ENCODE measurements at regions not wholly inside any gene's neighbourhood (a gene's known extent, or its start where the extent isn't known, plus 50 kb on each side); places are given as distances from the start of the nearest gene placed in this dataset.

DNA sequence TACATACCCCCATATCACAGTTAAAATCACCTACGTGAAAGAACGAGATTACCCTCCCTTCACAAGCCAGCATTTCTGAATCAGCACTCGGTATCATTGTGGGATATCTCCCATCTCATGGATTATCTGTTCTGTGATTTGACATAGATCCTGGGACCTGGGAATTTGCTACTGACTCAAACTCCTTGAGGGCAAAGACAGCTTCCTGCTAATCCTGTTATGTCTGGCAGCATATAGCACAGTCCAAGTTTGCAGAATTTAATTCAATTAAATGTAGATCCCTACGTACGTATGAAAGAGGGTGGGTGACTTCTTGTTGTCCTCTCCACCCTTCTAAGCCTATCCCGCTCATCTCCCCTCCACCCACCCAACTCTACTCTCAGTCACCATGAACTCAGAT lies 476.5 kb downstream of the KLF5 start:
- TF ChIP-seq, protein P1, sequence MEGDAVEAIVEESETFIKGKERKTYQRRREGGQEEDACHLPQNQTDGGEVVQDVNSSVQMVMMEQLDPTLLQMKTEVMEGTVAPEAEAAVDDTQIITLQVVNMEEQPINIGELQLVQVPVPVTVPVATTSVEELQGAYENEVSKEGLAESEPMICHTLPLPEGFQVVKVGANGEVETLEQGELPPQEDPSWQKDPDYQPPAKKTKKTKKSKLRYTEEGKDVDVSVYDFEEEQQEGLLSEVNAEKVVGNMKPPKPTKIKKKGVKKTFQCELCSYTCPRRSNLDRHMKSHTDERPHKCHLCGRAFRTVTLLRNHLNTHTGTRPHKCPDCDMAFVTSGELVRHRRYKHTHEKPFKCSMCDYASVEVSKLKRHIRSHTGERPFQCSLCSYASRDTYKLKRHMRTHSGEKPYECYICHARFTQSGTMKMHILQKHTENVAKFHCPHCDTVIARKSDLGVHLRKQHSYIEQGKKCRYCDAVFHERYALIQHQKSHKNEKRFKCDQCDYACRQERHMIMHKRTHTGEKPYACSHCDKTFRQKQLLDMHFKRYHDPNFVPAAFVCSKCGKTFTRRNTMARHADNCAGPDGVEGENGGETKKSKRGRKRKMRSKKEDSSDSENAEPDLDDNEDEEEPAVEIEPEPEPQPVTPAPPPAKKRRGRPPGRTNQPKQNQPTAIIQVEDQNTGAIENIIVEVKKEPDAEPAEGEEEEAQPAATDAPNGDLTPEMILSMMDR (IDR thresholded peaks at IDR 0.05; ENCODE audit: low read length), result no peak
- no peak for TF ChIP-seq EZH2 (IDR thresholded peaks at IDR 0.05; ENCODE audit: borderline replicate concordance, low read length)
